ENCODE measurements at regions not wholly inside any gene's neighbourhood (a gene's known extent, or its start where the extent isn't known, plus 50 kb on each side); places are given as distances from the start of the nearest gene placed in this dataset.

DNA sequence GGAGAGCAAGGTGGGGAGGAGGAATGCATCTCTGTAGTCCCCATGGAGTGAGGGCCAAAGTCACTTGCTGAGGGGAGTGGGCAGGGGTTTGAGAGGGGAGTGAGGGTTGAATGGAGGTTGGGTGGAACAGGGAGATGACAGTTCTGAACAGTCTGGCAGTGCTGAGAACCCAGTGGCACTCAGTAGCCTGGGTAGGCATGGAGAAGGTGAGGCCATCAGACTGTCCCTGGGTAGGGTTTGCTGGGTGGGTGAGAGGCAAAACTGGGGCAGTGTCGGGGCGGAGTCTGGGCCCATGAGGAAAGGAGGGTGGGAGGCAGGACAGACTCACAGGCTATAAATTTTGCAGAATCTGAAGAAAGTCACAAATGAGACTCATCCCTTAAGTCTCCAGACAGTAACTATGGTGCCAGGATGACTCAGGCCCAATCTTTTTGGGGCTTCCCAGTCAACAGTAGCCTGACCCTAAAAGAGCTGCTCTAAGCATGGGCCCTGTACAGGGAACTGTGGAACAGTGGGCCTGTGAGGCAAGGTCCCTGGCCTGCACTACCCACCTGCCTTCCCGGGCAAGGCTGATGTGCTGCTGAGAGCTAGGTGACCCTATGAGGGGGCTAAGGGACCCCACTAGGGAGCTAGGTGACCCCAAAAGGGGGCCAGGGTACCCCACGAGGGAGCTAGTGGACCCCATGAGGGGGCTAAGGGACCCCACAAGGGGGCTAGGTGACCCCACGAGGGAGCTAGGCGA, 51.0 kb upstream of the DMRTB1 start:
- peak in 1 of 2 donors; percentile 31 for DNase-seq (ENCODE audit: low spot score in 2 of 2)
- 89 to 90% methylated on average over 5 to 6 of the region's 6 CpGs for WGBS, 2 donors
- TF ChIP-seq POLR2A (IDR thresholded peaks at IDR 0.05) = no peak
- TF ChIP-seq, protein P1, sequence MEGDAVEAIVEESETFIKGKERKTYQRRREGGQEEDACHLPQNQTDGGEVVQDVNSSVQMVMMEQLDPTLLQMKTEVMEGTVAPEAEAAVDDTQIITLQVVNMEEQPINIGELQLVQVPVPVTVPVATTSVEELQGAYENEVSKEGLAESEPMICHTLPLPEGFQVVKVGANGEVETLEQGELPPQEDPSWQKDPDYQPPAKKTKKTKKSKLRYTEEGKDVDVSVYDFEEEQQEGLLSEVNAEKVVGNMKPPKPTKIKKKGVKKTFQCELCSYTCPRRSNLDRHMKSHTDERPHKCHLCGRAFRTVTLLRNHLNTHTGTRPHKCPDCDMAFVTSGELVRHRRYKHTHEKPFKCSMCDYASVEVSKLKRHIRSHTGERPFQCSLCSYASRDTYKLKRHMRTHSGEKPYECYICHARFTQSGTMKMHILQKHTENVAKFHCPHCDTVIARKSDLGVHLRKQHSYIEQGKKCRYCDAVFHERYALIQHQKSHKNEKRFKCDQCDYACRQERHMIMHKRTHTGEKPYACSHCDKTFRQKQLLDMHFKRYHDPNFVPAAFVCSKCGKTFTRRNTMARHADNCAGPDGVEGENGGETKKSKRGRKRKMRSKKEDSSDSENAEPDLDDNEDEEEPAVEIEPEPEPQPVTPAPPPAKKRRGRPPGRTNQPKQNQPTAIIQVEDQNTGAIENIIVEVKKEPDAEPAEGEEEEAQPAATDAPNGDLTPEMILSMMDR (IDR thresholded peaks at IDR 0.05) = no peak
- intact Hi-C loops (cut with DNase I; ENCODE audit: low total_unique reads) = no loop called here
- no peak overlapping the region for H3K4me3 ChIP-seq (ENCODE audit: low read depth, poor library complexity, severe bottlenecking)

GRCh38 chr1:53408755-53409129, 50.5 kb upstream of the DMRTB1 start:
- no peak overlapping the region for H3K4me3 ChIP-seq (ENCODE audit: low read depth, poor library complexity, severe bottlenecking)
- peak in 1 of 2 donors; percentile 21 for DNase-seq (ENCODE audit: low spot score in 2 of 2)
- WGBS, 2 donors = 72 to 74% methylated on average over 7 of the region's 7 CpGs

DNA sequence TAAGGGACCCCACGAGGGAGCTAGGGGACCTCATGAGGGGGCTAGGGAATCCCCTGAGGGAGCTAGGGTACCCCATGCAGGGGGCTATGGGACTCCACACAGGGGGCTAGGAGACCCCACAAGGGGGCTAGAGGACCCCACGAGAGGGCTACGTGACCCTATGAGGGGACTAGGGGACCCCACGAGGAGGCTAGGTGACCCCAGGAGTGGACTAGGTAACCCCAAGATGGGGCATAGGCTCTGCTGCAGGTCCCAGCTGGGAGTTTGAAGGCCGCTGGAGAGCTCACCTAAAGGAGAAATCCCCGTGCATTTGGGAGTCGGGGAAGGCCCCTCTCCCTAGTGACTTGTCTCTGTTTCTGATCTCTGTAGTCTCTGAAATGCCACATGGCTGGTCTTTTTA, 50.0 kb upstream of the DMRTB1 start:
- WGBS, 2 donors = 72 to 75% methylated on average over 6 to 7 of the region's 7 CpGs
- no peak for TF ChIP-seq POLR2A (IDR thresholded peaks at IDR 0.05)
- TF ChIP-seq, protein P1 (IDR thresholded peaks at IDR 0.05) = no peak
- DNase-seq (ENCODE audit: low spot score in 2 of 2) = peak in 1 of 2 donors; percentile 21

More at GRCh38 chr1:53408755-53409129, 50.5 kb upstream of the DMRTB1 start:
- TF ChIP-seq, protein P1 (IDR thresholded peaks at IDR 0.05) = no peak
- no peak for TF ChIP-seq POLR2A (IDR thresholded peaks at IDR 0.05)
- intact Hi-C loops (cut with DNase I; ENCODE audit: low total_unique reads) = no loop called here

More for the DNA sequence above, 50.0 kb upstream of the DMRTB1 start:
- no peak overlapping the region for H3K4me3 ChIP-seq (ENCODE audit: low read depth, poor library complexity, severe bottlenecking)
- intact Hi-C loops (cut with DNase I; ENCODE audit: low total_unique reads) = no loop called here
